ENCODE measurements at regions not wholly inside any gene's neighbourhood (a gene's known extent, or its start where the extent isn't known, plus 50 kb on each side); places are given as distances from the start of the nearest gene placed in this dataset.
"Not testable (repeated sequence)": the region's sequence is repeated elsewhere in the genome, so short reads cannot be mapped to it uniquely, and the experiment has no call there.

GRCh38 chr17:72175787-72176515 lies 55.1 kb downstream of the SOX9 start:
- no peak for DNase-seq

GRCh38 chr17:72176516-72176851 lies 55.7 kb downstream of the SOX9 start:
- DNase-seq = no peak

- DNase-seq = no peak
Measured at GRCh38 chr17:72176951-72177660, 56.3 kb downstream of the SOX9 start.

GRCh38 chr17:72177738-72178137 lies 56.9 kb downstream of the SOX9 start:
- no peak for DNase-seq

GRCh38 chr17:72182371-72182873 lies 61.6 kb downstream of the SOX9 start:
- no peak for DNase-seq

GRCh38 chr17:72183194-72183685 lies 62.4 kb downstream of the SOX9 start:
- DNase-seq = no peak

- no peak for DNase-seq
Measured at GRCh38 chr17:72184805-72185204, 64.0 kb downstream of the SOX9 start.

GRCh38 chr17:72185564-72185963 lies 64.7 kb downstream of the SOX9 start:
- DNase-seq = no peak

GRCh38 chr17:72187556-72187955 lies 66.7 kb downstream of the SOX9 start:
- DNase-seq = no peak

- no peak for DNase-seq
Measured at GRCh38 chr17:72188801-72189200, 68.0 kb downstream of the SOX9 start.

- no peak for DNase-seq
Measured at GRCh38 chr17:72189768-72190593, 69.2 kb downstream of the SOX9 start.

GRCh38 chr17:72191356-72191755 lies 70.5 kb downstream of the SOX9 start:
- no peak for DNase-seq

- no peak for DNase-seq
Measured at GRCh38 chr17:72191921-72192799, 71.3 kb downstream of the SOX9 start.

- DNase-seq = no peak
Measured at GRCh38 chr17:72192800-72193192, 72.0 kb downstream of the SOX9 start.

GRCh38 chr17:72193391-72194106 lies 72.7 kb downstream of the SOX9 start:
- DNase-seq = no peak

- DNase-seq = not testable (repeated sequence)
Measured at GRCh38 chr17:72194107-72194440, 73.3 kb downstream of the SOX9 start.

- DNase-seq = no peak
Measured at GRCh38 chr17:72199256-72199655, 78.4 kb downstream of the SOX9 start.

- DNase-seq = no peak
Measured at GRCh38 chr17:72204742-72205141, 83.9 kb downstream of the SOX9 start.

- no peak for DNase-seq
Measured at GRCh38 chr17:72205357-72205756, 84.5 kb downstream of the SOX9 start.

- no peak for DNase-seq
Measured at GRCh38 chr17:72205822-72206221, 85.0 kb downstream of the SOX9 start.

GRCh38 chr17:72206376-72206775 lies 85.6 kb downstream of the SOX9 start:
- DNase-seq = no peak

GRCh38 chr17:72208832-72209231 lies 88.0 kb downstream of the SOX9 start:
- no peak for DNase-seq

Measured in cortex of kidney (tissue), 1 donor.